Caki2 (cell line): ENCODE measurements at regions not wholly inside any gene's neighbourhood (a gene's known extent, or its start where the extent isn't known, plus 50 kb on each side); places are given as distances from the start of the nearest gene placed in this dataset.

Experiments
- DNase-seq: peaks from one replicate; pipeline ENCODE4 v3.0.0-alpha.2; 2015; ENCODE audit warnings: low read depth
- in situ Hi-C: cut with HindIII; loops from 2 replicates; pipeline ENCODE4 v1.10.0; 2016; ENCODE audit warnings: low sequenced_read_pairs, low pct_unique_long_range_greater_than_20kb, mixed read lengths

- in situ Hi-C loops = no loop called here
- DNase-seq = no peak
These were observed 402.4 kb downstream of the PCDH18 start for GRCh38 chr4:137129845-137130244.

DNA sequence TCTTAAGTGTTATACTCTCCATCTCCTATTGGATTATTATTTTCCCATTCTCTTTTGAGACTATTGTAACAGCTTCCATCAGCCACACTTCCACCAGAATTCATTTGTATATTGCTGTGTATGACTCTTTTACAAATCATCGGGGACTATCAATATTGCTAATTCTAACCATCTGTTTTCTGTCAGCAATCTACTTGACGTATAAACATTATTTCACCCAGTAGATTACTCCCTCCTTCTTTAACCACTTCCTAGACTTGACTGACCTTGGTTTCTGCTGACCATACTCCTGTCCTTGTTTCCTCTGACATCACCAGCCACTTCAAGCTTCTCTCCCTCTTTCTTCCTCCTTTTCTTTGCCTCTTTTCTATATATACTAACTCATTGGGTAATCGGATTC lies 402.9 kb downstream of the PCDH18 start:
- no peak for DNase-seq
- in situ Hi-C loops = no loop called here

GRCh38 chr4:137125011-137125410 lies 407.3 kb downstream of the PCDH18 start:
- peak; percentile 42 for DNase-seq
- in situ Hi-C loops = no loop called here

GRCh38 chr4:137124278-137124932 lies 407.9 kb downstream of the PCDH18 start:
- peak; percentile 48 for DNase-seq
- in situ Hi-C loops = no loop called here

DNA sequence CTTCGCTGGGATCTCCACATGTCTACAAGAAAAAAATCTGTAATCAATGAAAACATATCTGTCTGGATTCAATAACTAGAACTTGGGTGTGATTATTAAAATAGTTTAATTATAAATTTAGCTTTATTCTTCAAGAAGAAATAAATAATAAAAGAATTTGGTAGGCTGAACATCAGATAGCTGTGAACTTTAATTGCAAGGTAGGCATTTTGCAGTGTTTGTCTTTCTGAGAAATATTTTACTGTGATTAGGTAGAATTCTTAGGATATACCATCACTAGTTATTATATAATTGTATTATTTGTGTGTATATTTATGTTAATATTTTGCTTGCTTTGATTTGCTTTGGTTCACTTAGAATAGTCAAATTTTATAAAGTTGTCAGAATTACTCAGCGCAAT lies 409.4 kb downstream of the PCDH18 start:
- no peak for DNase-seq
- in situ Hi-C loops = no loop called here

GRCh38 chr4:137116144-137116543 lies 416.1 kb downstream of the PCDH18 start:
- no peak for DNase-seq
- in situ Hi-C loops = no loop called here

GRCh38 chr4:137106733-137107132 lies 425.6 kb downstream of the PCDH18 start:
- in situ Hi-C loops = no loop called here
- no peak for DNase-seq

DNA sequence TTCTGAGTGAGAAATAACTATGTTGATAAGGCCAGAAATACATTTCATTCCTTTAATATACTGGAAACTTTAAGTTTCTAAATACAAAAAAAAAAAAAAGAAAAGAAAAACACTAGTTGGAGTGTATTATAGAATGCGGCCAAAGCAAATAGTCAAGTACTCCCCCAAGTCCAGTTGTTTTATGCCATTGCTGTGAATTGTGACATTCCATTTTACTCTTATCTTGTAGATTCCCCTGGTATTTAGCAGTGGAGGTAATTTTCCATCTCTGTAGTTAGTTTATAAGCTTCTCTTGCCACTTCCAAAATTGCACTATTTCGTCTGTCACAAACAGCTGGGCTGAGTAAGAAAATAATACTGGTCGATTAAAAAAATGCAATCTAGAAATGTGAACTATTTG lies 426.0 kb downstream of the PCDH18 start:
- in situ Hi-C loops = no loop called here
- no peak for DNase-seq

- DNase-seq = no peak
- in situ Hi-C loops = no loop called here
These were observed 441.3 kb downstream of the PCDH18 start for GRCh38 chr4:137090951-137091350.

DNA sequence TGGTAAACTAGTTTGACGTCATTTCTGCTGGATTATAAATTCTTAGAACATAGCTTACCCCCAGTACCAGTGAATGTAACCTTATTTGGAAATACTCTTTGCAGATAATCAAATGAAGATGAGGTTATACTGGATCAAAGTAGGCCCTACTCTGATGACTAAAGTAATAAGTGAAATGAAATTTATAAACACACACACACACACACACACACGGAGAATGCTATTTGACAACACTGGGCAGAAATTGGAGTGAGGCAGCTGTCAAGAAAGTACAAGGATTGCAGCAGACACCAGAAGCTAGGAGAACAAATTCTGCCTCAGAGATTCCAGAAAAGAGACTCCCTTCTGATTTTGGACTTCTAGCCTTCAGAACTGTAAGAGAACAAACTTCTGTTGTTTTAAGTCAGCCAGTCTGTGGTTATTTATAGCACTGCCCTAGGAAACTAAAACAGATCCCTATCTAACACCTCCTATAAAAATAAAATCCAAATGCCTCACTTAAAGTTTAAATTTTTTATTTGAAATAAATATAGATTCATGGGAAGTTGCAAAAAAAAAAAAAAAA lies 448.6 kb downstream of the PCDH18 start:
- in situ Hi-C loops = no loop called here
- no peak for DNase-seq

GRCh38 chr4:137082061-137082460 lies 450.2 kb downstream of the PCDH18 start:
- no peak for DNase-seq
- in situ Hi-C loops = no loop called here

GRCh38 chr4:137076908-137077307 lies 455.4 kb downstream of the PCDH18 start:
- in situ Hi-C loops = no loop called here
- DNase-seq = no peak

GRCh38 chr4:137075586-137075985 lies 456.7 kb downstream of the PCDH18 start:
- no peak for DNase-seq
- in situ Hi-C loops = no loop called here

DNA sequence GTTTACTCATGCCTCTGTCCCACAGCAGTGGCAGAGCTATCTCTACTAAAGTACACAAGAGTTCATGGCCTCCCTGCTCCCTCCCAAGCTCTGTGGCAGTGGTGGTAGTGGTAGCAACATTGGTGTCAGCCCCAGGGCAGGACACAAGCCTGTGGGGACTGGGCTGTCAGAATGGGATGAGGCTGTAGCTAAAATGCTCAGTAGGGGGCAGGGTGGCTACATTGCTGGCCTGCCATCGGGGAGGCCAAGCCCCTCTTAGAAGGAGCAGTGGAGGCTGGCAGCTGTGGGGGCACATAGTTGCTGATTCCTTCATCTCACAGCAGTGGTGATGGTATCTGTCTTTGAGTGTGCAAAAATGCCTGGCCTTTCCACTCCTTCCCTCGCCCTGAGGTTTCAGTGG lies 461.7 kb downstream of the PCDH18 start:
- in situ Hi-C loops = no loop called here

DNA sequence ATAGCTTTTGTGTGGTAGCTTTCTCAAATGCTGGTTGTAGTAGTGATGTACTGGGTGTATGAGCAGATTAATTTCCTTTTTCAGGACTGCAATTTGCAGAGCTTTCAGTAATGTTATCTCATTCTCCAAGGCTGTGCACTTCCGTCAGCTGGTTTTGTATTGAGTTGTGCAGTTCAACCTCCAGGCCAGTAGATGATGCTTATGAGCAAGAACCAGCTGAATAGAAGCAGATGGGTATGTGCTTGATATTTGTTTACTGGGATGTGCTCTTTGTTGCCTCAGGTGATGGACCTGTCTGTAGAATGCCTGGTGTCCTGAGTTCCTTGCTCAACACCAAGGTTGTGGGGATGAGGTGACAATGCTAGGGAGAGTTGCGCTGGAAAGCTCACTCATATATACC lies 462.8 kb downstream of the PCDH18 start:
- in situ Hi-C loops = no loop called here
- no peak for DNase-seq

More for the DNA sequence above, 461.7 kb downstream of the PCDH18 start:
- no peak for DNase-seq

DNA sequence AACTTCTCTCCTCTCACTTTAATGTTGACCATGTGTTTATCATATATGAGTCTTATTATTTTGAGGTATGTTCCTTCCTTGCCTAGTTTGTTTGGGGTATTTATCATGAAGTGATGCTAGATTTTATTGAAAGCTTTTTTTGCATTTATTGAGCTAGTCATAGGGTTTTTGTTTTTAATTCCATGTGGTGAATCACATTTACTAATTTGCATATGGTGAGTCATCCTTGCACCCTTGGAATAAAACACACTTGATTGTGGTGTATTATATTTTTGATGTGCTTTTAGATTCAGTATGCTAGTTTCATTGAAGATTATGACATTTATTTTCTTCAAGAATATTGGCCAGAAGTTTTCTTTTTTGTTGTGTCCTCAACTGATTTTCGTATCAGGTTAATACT lies 464.6 kb downstream of the PCDH18 start:
- no peak for DNase-seq
- in situ Hi-C loops = no loop called here

- in situ Hi-C loops = no loop called here
- DNase-seq = peak; percentile 6
These were observed 467.0 kb downstream of the PCDH18 start for GRCh38 chr4:137065311-137065710.

GRCh38 chr4:137063961-137064360 lies 468.3 kb downstream of the PCDH18 start:
- in situ Hi-C loops = no loop called here
- no peak for DNase-seq

DNA sequence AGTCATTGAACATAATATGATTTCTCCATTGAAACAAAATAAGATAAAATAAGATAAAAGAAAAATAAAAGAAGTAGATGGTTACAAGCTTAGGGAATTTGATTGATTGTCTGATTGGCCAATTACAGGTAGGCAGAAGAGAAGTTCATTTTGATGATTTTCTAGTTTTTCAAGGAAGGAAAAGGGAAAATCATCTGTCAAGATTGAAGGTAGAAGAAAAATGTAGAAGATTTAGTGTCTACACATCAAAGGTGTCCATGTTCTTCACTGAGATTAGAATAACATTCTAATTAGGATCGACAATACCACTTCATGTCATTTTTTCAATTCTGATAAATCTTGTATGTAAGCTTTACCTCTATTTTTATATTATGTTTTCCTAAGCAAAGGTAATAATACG lies 489.1 kb downstream of the PCDH18 start:
- in situ Hi-C loops = no loop called here
- DNase-seq = no peak

DNA sequence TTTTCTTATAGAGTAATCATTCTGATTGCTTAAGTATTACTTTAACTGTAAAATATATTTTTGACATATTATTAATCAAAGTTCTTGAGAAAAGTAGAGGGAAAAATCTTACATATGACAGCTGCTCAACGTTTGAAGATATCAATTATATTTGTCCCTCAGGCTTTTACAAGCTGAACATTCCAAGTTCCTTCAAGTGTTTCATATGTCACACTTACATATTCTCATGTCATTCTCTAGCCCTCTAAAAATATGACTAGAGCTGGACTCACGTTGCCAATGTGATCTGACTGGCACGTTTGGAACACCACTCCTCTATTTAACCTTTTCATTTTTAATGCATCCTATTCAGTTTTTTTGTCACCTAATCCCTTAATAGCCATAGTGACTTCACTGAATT lies 492.9 kb downstream of the PCDH18 start:
- in situ Hi-C loops = no loop called here

More for the DNA sequence above, 492.9 kb downstream of the PCDH18 start:
- no peak for DNase-seq
